MM.1S (cell line): ENCODE measurements at regions not wholly inside any gene's neighbourhood (a gene's known extent, or its start where the extent isn't known, plus 50 kb on each side); places are given as distances from the start of the nearest gene placed in this dataset.

Experiments
- DNase-seq: peaks from one replicate; pipeline ENCODE4 v3.0.0-alpha.2; 2015
- H2AFZ ChIP-seq: fragments of 300-600 bp; sonication (generic); 2 replicates; pipeline ENCODE4 v1.6.0; 2016; ENCODE audit warnings: antibody characterized with exemption, low read length
- H3F3A ChIP-seq: fragments of 300-600 bp; sonication (generic); 2 replicates; pipeline ENCODE4 v1.6.1; 2016; ENCODE audit warnings: mild to moderate bottlenecking, antibody characterized with exemption, low read length, moderate library complexity, mixed read lengths; ENCODE audit not compliant: insufficient read depth
- H3K27ac ChIP-seq: fragments of 300-600 bp; sonication (generic); 2 replicates; pipeline ENCODE4 v1.5.1; 2016; ENCODE audit warnings: mild to moderate bottlenecking, low read length
- H3K27me3 ChIP-seq: fragments of 300-600 bp; sonication (generic); replicated peaks from 2 replicates; pipeline ENCODE4 v1.6.0; 2016; ENCODE audit warnings: low read length; ENCODE audit not compliant: insufficient read depth
- H3K36me3 ChIP-seq: fragments of 300-600 bp; sonication (generic); replicated peaks from 2 replicates; pipeline ENCODE4 v1.6.1; 2016; ENCODE audit warnings: mild to moderate bottlenecking, low read length, mixed read lengths; ENCODE audit not compliant: insufficient read depth
- H3K4me1 ChIP-seq: fragments of 300-600 bp; sonication (generic); 2 replicates; pipeline ENCODE4 v1.6.1; 2016; ENCODE audit warnings: low read length, mixed read lengths
- H3K4me2 ChIP-seq: fragments of 300-600 bp; sonication (generic); 2 replicates; pipeline ENCODE4 v1.6.0; 2016; ENCODE audit warnings: low read depth, low read length
- H3K4me3 ChIP-seq: fragments of 300-600 bp; sonication (generic); 2 replicates; pipeline ENCODE4 v1.5.1; 2016; ENCODE audit warnings: low read length, mixed read lengths
- H3K79me2 ChIP-seq: fragments of 300-600 bp; sonication (generic); 2 replicates; pipeline ENCODE4 v1.6.1; 2016; ENCODE audit warnings: mixed run types, low read length, mixed read lengths
- H3K9ac ChIP-seq: fragments of 300-600 bp; sonication (generic); 2 replicates; pipeline ENCODE4 v1.6.1; 2016; ENCODE audit warnings: low read length, mixed read lengths
- H3K9me2 ChIP-seq: fragments of 300-600 bp; sonication (generic); replicated peaks from 2 replicates; pipeline ENCODE4 v1.6.1; 2016; ENCODE audit warnings: mild to moderate bottlenecking, low read length, mixed read lengths; ENCODE audit not compliant: insufficient read depth
- H3K9me3 ChIP-seq: fragments of 300-600 bp; sonication (generic); replicated peaks from 2 replicates; pipeline ENCODE4 v1.6.1; 2016; ENCODE audit warnings: mild to moderate bottlenecking, low read length, mixed read lengths; ENCODE audit not compliant: insufficient read depth
- H4K20me1 ChIP-seq: fragments of 300-600 bp; sonication (generic); 2 replicates; pipeline ENCODE4 v1.6.1; 2016; ENCODE audit warnings: mild to moderate bottlenecking, low read length, moderate library complexity, mixed read lengths; ENCODE audit not compliant: insufficient read depth
- CTCF ChIP-seq: fragments of 300-600 bp; sonication (generic); IDR thresholded peaks from 2 replicates; pipeline ENCODE4 v1.5.1; 2016; ENCODE audit warnings: antibody characterized with exemption, low read length, mixed read lengths
- EZH2 ChIP-seq: fragments of 300-600 bp; sonication (generic); optimal IDR thresholded peaks from 2 replicates; pipeline ENCODE3; 2017; ENCODE audit warnings: low read depth, mild to moderate bottlenecking, antibody characterized with exemption, low read length, mixed read lengths
- EZH2phosphoT487 ChIP-seq: fragments of 300-600 bp; sonication (generic); IDR thresholded peaks from 2 replicates; pipeline ENCODE4 v1.6.1; 2018; ENCODE audit warnings: antibody characterized with exemption, low read length

GRCh38 chr3:164781755-164782154, 296.5 kb downstream of the SI start:
- Histone ChIP-seq H3K36me3 (no peaks in the 10 kb centered on the region), H3K4me2 (no peak overlapping the region), H4K20me1 (no peaks in the 10 kb centered on the region), H3K9me3 (no peaks in the 10 kb centered on the region), H3K79me2 (no peaks in the 10 kb centered on the region), H3K4me1 (no peaks in the 10 kb centered on the region), H3K9ac (no peak overlapping the region), H3K4me3 (no peak overlapping the region), H3K9me2 (no peaks in the 10 kb centered on the region), H3F3A (no peaks in the 10 kb centered on the region), H3K27me3 (no peaks in the 10 kb centered on the region), H2AFZ (no peak overlapping the region), H3K27ac (no peak overlapping the region)
- no peak for DNase-seq
- TF ChIP-seq EZH2: no peak
- no peak for TF ChIP-seq EZH2phosphoT487
- no peak for TF ChIP-seq CTCF

- Histone ChIP-seq H2AFZ (no peak overlapping the region), H3K4me2 (no peak overlapping the region), H3K27ac (no peak overlapping the region), H3K4me1 (no peaks in the 10 kb centered on the region), H3K9ac (no peak overlapping the region), H3K9me2 (no peaks in the 10 kb centered on the region), H3K27me3 (no peaks in the 10 kb centered on the region), H4K20me1 (no peaks in the 10 kb centered on the region), H3K4me3 (no peak overlapping the region), H3F3A (no peaks in the 10 kb centered on the region), H3K36me3 (no peaks in the 10 kb centered on the region), H3K9me3 (no peaks in the 10 kb centered on the region), H3K79me2 (no peaks in the 10 kb centered on the region)
- TF ChIP-seq CTCF: no peak
- TF ChIP-seq EZH2phosphoT487: no peak
- no peak for TF ChIP-seq EZH2
- no peak for DNase-seq
Measured at GRCh38 chr3:164779816-164780215, 298.5 kb downstream of the SI start.

GRCh38 chr3:164752812-164753211, 325.5 kb downstream of the SI start:
- Histone ChIP-seq H3K4me2 (no peak overlapping the region), H3F3A (no peaks in the 10 kb centered on the region), H3K36me3 (no peaks in the 10 kb centered on the region), H3K4me1 (no peaks in the 10 kb centered on the region), H3K27me3 (no peaks in the 10 kb centered on the region), H3K9ac (no peak overlapping the region), H3K27ac (no peak overlapping the region), H4K20me1 (no peaks in the 10 kb centered on the region), H3K9me3 (no peaks in the 10 kb centered on the region), H3K79me2 (no peaks in the 10 kb centered on the region), H3K4me3 (no peak overlapping the region), H3K9me2 (no peaks in the 10 kb centered on the region), H2AFZ (no peak overlapping the region)
- TF ChIP-seq EZH2phosphoT487 (no peak), EZH2 (no peak)
- DNase-seq: no peak

GRCh38 chr3:164748626-164749025, 329.7 kb downstream of the SI start:
- no peaks in the 10 kb centered on the region for H3K27me3 ChIP-seq
- no peaks in the 10 kb centered on the region for H3K4me1 ChIP-seq
- no peak overlapping the region for H3K4me3 ChIP-seq
- no peak for DNase-seq
- no peaks in the 10 kb centered on the region for H3K9me3 ChIP-seq
- H3F3A ChIP-seq: no peaks in the 10 kb centered on the region
- H4K20me1 ChIP-seq: no peaks in the 10 kb centered on the region
- no peaks in the 10 kb centered on the region for H3K79me2 ChIP-seq
- no peak overlapping the region for H2AFZ ChIP-seq
- no peak overlapping the region for H3K27ac ChIP-seq
- H3K36me3 ChIP-seq: no peaks in the 10 kb centered on the region
- H3K9me2 ChIP-seq: no peaks in the 10 kb centered on the region
- H3K9ac ChIP-seq: no peak overlapping the region
- no peak for TF ChIP-seq CTCF
- no peak overlapping the region for H3K4me2 ChIP-seq
